ENCODE measurements at regions not wholly inside any gene's neighbourhood (a gene's known extent, or its start where the extent isn't known, plus 50 kb on each side); places are given as distances from the start of the nearest gene placed in this dataset.
"Not testable (repeated sequence)": the region's sequence is repeated elsewhere in the genome, so short reads cannot be mapped to it uniquely, and the experiment has no call there.

DNA sequence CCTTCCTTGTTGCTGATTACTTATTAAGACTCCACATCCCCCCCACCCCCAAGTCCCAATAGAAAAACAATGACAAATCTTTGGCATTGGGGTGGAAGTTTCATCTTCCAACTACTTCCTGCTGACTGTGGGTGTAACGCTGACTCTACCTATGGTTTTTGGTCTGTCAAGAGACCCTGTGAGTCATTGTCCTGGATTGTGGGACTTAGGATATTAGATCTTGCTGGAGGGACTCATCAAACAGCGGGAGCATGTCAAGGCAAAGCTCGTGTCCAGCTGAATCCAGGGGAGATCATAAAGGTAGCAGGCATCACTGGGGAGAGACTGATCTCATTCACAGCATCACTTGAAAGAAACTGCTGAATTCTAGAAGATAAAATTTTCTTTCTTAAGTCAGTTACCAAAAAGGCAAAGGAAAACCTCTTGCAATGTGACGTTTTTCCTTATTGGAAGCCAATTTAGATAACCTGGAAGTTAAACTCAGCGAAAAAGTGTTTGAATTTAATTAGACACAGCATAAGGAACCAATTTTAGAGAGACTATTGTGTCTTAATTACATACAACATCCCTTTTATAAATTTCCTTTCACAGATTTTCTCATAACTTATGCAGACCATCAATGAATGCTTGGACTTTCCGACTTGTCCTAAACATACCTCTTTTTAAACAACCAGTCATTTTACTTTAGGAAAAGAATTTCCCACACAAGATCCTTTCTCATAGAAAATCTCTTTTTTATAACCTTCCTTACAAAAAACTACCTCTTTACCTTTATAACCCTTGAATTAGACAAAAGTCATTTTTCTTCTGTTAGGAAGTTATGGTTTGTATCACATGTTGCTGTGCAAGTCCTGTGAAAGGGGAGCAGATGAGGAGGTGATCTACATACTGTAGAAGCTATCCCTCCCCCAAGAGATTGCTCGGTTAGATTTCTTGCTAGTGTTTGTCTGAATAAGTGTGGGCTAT lies 94.6 kb upstream of the SCAF11 start:
- DNase-seq (ENCODE audit: low read depth) = no peak

- no peak for DNase-seq (ENCODE audit: low read depth)
Observed at GRCh38 chr12:46082490-46083200, 92.3 kb upstream of the SCAF11 start.

GRCh38 chr12:46073321-46073720 lies 82.9 kb upstream of the SCAF11 start:
- DNase-seq (ENCODE audit: low read depth) = no peak

GRCh38 chr12:46071769-46072624 lies 81.6 kb upstream of the SCAF11 start:
- peak; percentile 18 for DNase-seq (ENCODE audit: low read depth)

DNA sequence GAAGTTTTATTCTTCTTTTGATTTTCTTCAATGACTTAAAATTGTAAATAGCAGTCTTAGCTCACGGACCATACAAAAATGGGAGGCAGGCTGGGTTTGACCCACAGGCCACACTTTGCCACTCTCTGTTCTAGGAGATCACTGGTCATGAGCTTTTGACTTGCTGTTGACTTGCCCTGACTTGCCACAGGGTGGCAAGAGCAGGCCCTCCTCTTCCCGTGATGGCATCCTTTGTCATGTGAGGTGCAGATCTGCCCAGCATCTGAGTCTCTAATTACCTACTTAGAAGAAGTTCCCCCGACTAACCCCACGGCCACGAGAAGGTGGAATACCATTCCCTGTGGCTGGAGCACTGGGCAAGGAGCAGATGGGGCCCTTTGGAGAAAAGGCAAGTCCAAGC lies 81.0 kb upstream of the SCAF11 start:
- DNase-seq (ENCODE audit: low read depth) = no peak

DNA sequence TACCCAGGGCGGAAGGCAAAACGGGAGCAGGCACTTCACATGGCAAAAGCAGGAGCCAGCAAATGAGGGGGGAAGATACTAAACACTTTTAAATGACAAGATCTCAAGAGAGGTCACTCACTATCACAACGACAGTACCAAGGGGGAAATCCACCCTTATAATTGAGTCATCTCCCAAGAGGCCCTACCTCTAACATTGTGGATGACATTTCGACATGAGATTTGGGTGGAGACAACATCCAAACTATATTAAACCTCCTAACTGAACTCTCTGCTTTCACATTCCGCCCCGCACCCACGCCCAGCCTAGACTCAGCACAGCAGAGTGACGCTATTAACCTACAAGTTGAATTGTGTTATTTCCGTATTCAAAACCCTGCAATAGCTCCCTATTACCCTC lies 76.7 kb upstream of the SCAF11 start:
- no peak for DNase-seq (ENCODE audit: low read depth)

DNA sequence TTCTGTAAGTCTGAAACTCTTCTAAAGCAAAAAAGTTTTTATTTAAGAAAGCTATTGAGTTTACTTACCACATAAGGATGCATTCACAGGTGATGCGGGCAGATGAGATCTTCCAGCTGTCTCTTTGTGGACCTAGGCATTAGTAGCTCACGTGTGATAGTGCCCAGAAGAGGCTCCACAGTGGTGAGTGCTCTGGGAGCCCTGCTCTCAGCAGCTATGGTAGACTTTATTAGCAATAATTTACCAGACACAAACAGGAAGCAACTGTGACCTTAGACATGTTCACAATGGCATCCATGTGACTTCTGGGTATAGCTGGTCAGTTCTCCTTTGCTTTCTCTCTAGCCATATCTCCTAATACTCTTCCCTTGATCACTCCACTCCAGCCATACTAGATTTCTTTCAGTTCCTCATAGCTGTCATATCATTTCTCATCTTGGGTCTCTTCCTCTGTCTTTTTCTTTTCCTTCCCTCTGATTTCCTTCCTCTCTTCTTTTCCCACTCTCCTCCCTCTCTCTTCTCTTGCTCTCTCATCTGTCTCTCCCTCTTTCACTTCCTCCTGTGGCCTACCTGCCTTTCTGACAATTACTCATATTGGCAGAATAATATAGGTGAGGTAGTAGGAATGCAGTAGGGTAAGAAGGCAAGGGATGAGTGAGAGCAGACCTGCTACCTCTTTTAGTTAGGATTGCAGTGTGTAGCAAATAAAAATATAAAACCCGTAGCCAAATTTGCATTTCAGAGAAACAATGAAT lies 75.2 kb upstream of the SCAF11 start:
- DNase-seq (ENCODE audit: low read depth) = no peak

DNA sequence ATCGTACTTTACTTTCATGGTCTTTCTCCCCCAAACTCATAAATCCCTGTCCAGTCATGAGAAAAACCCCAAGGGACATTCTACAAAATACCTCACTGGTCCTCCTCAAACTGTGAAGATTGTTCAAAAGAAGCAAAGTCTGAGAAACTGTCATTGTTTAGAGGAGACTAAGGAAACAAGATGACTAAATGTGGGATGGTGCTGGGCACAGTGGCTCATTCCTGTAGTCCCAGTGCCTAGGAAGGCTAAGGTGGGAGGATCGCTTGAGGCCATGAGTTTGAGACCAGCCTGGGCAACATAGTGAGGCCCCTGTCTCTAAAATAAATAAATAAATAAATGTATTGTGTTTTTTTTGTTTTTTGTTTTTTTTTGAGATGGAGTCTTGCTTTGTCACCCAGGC lies 74.2 kb upstream of the SCAF11 start:
- DNase-seq (ENCODE audit: low read depth) = no peak

DNA sequence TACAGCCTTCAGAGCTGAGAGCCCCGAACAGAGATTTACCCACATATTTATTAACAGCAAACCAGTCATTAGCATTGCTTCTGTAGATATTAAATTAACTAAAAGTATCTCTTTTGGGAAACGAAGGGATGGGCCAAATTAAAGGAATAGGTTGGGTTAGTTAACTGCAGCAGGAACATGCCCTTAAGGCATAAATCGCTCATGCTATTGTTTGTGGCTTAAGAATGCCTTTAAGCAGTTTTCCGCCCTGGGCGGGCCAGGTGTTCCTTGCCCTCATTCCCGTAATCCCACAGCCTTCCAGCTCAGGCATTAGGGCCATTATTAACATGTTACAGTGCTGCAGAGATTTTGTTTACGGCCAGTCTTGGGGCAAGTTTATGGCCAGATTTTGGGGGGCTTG lies 68.3 kb upstream of the SCAF11 start:
- DNase-seq (ENCODE audit: low read depth) = not testable (repeated sequence)

DNA sequence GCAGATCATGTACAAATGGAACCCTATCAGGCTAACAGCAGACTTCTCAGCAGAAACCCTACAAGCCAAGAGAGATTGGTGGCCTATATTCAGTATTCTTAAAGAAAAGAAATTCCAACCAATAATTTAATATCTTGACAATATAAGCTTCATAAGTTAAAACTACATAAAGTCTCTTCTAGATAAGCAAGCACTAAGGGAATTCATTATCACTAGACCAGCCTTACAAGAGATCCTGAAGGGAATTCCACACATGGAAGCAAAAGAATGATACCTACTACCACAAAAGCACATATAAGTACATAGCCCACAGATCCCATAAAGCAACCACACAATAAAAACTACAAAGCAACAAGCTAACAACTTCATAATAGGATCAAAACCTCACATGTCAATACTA lies 60.4 kb upstream of the SCAF11 start:
- no peak for DNase-seq (ENCODE audit: low read depth)

DNA sequence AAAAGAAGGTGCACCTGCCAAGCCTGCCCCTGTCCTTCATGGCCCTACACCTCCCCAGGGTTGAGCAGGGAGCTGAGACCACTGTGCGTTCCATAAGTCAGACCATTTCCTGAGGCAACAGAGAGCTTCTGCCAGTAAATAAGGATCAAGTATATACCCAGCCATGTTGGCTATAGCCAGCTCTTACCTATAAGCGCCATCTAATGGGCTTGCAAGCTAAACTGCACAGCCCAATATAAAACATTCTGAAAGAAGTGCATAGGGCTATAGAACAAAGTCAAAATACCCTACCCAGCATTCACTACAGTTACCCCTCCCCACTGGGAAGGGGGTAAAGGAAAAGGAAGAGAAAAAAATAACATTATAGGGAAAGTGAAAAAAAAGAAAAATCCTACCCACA lies 59.3 kb upstream of the SCAF11 start:
- no peak for DNase-seq (ENCODE audit: low read depth)

GRCh38 chr12:46046436-46046835 lies 56.1 kb upstream of the SCAF11 start:
- DNase-seq (ENCODE audit: low read depth) = no peak

- DNase-seq (ENCODE audit: low read depth) = no peak
Observed at GRCh38 chr12:46043972-46044520, 53.7 kb upstream of the SCAF11 start.

All from stimulated activated CD8-positive, alpha-beta memory T cell treated with anti-CD3 and anti-CD28 coated beads, Interleukin-12 subunit alpha, Interleukin-12 subunit beta, amount 100 ng/mL, for 4 hours (primary cell).